D721Med (cell line): ENCODE measurements at regions not wholly inside any gene's neighbourhood (a gene's known extent, or its start where the extent isn't known, plus 50 kb on each side); places are given as distances from the start of the nearest gene placed in this dataset.
"Not testable (repeated sequence)": the region's sequence is repeated elsewhere in the genome, so short reads cannot be mapped to it uniquely, and the experiment has no call there.

Source experiments
- DNase-seq: peaks from one replicate; pipeline ENCODE4 v3.0.0; 2011; ENCODE audit warnings: low spot score; ENCODE audit not compliant: insufficient read length
- FAIRE-seq: peaks from 2 replicates; lab custom pipeline; 2011; peaks lifted over from hg19 to GRCh38; lab: Jason Lieb, UNC
- CTCF ChIP-seq: IDR thresholded peaks from 2 replicates; pipeline ENCODE4 v1.5.1; 2012; ENCODE audit warnings: mild to moderate bottlenecking, control low read depth; ENCODE audit not compliant: insufficient read depth; ENCODE audit errors: missing control alignments

- not testable (repeated sequence) for DNase-seq, FAIRE-seq
Observed at GRCh38 chr4:8985786-8986185, 114.1 kb upstream of the HMX1 start.

GRCh38 chr4:8984641-8985040 lies 113.0 kb upstream of the HMX1 start:
- FAIRE-seq, DNase-seq: not testable (repeated sequence)

- FAIRE-seq, DNase-seq: not testable (repeated sequence)
Observed at GRCh38 chr4:8983921-8984320, 112.3 kb upstream of the HMX1 start.

- not testable (repeated sequence) for FAIRE-seq, DNase-seq
Observed at GRCh38 chr4:8976466-8977128, 105.0 kb upstream of the HMX1 start.

- not testable (repeated sequence) for FAIRE-seq, DNase-seq
Observed at GRCh38 chr4:8972635-8973034, 101.0 kb upstream of the HMX1 start.

GRCh38 chr4:8965896-8966295 lies 94.3 kb upstream of the HMX1 start:
- not testable (repeated sequence) for DNase-seq, FAIRE-seq

- DNase-seq, FAIRE-seq: not testable (repeated sequence)
Observed at GRCh38 chr4:8964201-8964788, 92.7 kb upstream of the HMX1 start.

- not testable (repeated sequence) for FAIRE-seq, DNase-seq
Observed at GRCh38 chr4:8963533-8963932, 91.9 kb upstream of the HMX1 start.

GRCh38 chr4:8961343-8961742 lies 89.7 kb upstream of the HMX1 start:
- peak; percentile 34 for TF ChIP-seq CTCF
- not testable (repeated sequence) for FAIRE-seq, DNase-seq

GRCh38 chr4:8959471-8959870 lies 87.8 kb upstream of the HMX1 start:
- DNase-seq, FAIRE-seq: not testable (repeated sequence)

- DNase-seq, FAIRE-seq: not testable (repeated sequence)
Observed at GRCh38 chr4:8954001-8954400, 82.4 kb upstream of the HMX1 start.

- not testable (repeated sequence) for FAIRE-seq, DNase-seq
Observed at GRCh38 chr4:8952791-8953190, 81.2 kb upstream of the HMX1 start.

- not testable (repeated sequence) for FAIRE-seq, DNase-seq
Observed at GRCh38 chr4:8952109-8952508, 80.5 kb upstream of the HMX1 start.

GRCh38 chr4:8945506-8945905 lies 73.9 kb upstream of the HMX1 start:
- FAIRE-seq, DNase-seq: not testable (repeated sequence)

GRCh38 chr4:8943367-8943766 lies 71.7 kb upstream of the HMX1 start:
- not testable (repeated sequence) for FAIRE-seq, DNase-seq

GRCh38 chr4:8942088-8942487 lies 70.4 kb upstream of the HMX1 start:
- not testable (repeated sequence) for DNase-seq, FAIRE-seq

- FAIRE-seq, DNase-seq: not testable (repeated sequence)
Observed at GRCh38 chr4:8941492-8941805, 69.8 kb upstream of the HMX1 start.
